ENCODE measurements at regions not wholly inside any gene's neighbourhood (a gene's known extent, or its start where the extent isn't known, plus 50 kb on each side); places are given as distances from the start of the nearest gene placed in this dataset.

GRCh38 chr17:77353684-77354419 lies 213.1 kb downstream of the SEC14L1 start:
- CTCF ChIA-PET: interaction anchor here (0.9 to 2.0 kb wide), 5 partner anchors 13 to 76 kb away, joined by 3 to 10 read pairs (median 5); no protein-coding TSS in a partner anchor
- no peak for TF ChIP-seq CTCF (IDR thresholded peaks at IDR 0.05; ENCODE audit: control extremely low read depth, extremely low read depth, low read depth, missing control alignments)

GRCh38 chr17:77354420-77354669 lies 213.6 kb downstream of the SEC14L1 start:
- ChIA-PET CTCF (interaction anchor here (0.9 to 2.0 kb wide), 4 partner anchors 14 to 76 kb away, joined by 3 to 10 read pairs (median 6); no protein-coding TSS in a partner anchor), POLR2A (no interaction called here)
- TF ChIP-seq CTCF (IDR thresholded peaks at IDR 0.05; ENCODE audit: control extremely low read depth, extremely low read depth, low read depth, missing control alignments): no peak
- peak; percentile 8 for DNase-seq (ENCODE audit: extremely low spot score)

More at GRCh38 chr17:77353684-77354419, 213.1 kb downstream of the SEC14L1 start:
- POLR2A ChIA-PET: no interaction called here
- DNase-seq (ENCODE audit: extremely low spot score): peak; percentile 8

GRCh38 chr17:77354670-77355455 lies 214.1 kb downstream of the SEC14L1 start:
- ChIA-PET CTCF (interaction anchor here (0.9 to 2.0 kb wide), 4 partner anchors 14 to 75 kb away, joined by 3 to 10 read pairs (median 6); no protein-coding TSS in a partner anchor), POLR2A (no interaction called here)
- DNase-seq (ENCODE audit: extremely low spot score): peak; percentile 14
- no peak for TF ChIP-seq CTCF (IDR thresholded peaks at IDR 0.05; ENCODE audit: control extremely low read depth, extremely low read depth, low read depth, missing control alignments)

GRCh38 chr17:77356109-77356689 lies 215.4 kb downstream of the SEC14L1 start:
- peak; percentile 38 for DNase-seq (ENCODE audit: extremely low spot score)
- POLR2A ChIA-PET: no interaction called here
- no peak for TF ChIP-seq CTCF (IDR thresholded peaks at IDR 0.05; ENCODE audit: control extremely low read depth, extremely low read depth, low read depth, missing control alignments)
- CTCF ChIA-PET: interaction anchor here (1.5 to 4.2 kb wide), 3 partner anchors 13 to 33 kb away, joined by 3 to 14 read pairs (median 10); no protein-coding TSS in a partner anchor

GRCh38 chr17:77356690-77357201 lies 216.0 kb downstream of the SEC14L1 start:
- POLR2A ChIA-PET: no interaction called here
- DNase-seq (ENCODE audit: extremely low spot score): no peak
- no peak for TF ChIP-seq CTCF (IDR thresholded peaks at IDR 0.05; ENCODE audit: control extremely low read depth, extremely low read depth, low read depth, missing control alignments)
- CTCF ChIA-PET: interaction anchor here (1.5 to 4.2 kb wide), 2 partner anchors 13 to 32 kb away, joined by 3 to 14 read pairs; no protein-coding TSS in a partner anchor

GRCh38 chr17:77358801-77359200 lies 218.0 kb downstream of the SEC14L1 start:
- ChIA-PET POLR2A (no interaction called here), CTCF (interaction anchor here (1.0 to 4.2 kb wide), 6 partner anchors 9 to 136 kb away, joined by 3 to 14 read pairs (median 4); no protein-coding TSS in a partner anchor)
- no peak for TF ChIP-seq CTCF (IDR thresholded peaks at IDR 0.05; ENCODE audit: control extremely low read depth, extremely low read depth, low read depth, missing control alignments)
- DNase-seq (ENCODE audit: extremely low spot score): no peak
